ENCODE measurements at regions not wholly inside any gene's neighbourhood (a gene's known extent, or its start where the extent isn't known, plus 50 kb on each side); places are given as distances from the start of the nearest gene placed in this dataset.
"Not testable (repeated sequence)": the region's sequence is repeated elsewhere in the genome, so short reads cannot be mapped to it uniquely, and the experiment has no call there.

DNA sequence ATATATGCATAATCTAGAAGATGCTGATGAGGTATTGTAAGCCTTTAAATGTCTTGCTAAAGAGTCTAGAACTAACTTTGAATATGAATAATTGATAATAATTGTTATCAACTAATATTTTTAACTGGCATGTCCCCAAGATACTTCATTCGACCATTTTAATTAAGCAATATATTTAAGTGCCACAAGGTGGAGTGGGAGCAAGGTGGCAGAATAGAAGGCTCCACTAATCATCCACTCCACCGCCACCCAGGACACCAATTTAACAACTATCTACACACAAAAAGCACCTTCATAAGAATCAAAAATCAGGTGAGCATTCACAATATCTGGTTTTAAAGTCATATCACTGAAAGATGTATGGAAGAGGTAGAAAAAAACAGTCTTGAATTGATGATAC is 409.6 kb downstream of the SEC23A start:
- DNase-seq: no peak

DNA sequence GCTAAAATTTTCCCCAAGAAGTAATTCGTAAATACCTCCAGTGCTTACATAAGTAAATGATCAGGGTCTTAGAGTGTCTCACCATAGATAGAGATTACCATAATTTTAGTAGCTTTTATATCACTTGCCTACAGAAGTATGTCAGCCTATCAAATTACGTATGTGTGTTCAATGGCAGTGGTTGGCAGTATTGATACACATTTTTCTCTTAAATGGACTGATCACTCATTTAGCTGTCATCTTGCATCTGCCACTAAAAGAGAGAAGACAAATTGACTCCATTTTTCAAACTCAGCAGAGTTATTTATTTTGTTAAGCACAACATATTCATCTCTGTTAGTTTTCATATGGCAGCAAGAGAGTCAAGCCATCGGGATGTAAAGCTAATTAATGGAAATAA is 413.1 kb upstream of the CLEC14A start:
- DNase-seq: no peak

DNA sequence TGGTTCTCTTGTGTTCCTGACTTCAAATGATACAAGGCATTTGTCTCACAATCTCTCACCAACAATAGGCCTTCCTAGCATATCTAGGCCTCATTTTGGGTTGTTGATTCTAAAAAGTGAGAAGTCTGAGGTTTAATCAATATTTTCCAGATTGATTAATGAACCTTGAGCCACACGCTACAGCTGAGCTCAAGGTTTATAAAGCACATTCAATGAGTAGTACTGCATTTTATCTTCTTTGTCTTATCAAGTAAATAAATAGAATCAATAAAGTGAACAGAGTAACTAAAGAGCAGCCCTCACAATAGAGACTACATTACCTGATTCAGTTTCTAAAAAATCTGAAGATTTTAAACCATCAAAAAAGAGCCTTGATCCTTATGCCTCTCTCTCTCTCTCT is 407.5 kb upstream of the CLEC14A start:
- DNase-seq: no peak

DNA sequence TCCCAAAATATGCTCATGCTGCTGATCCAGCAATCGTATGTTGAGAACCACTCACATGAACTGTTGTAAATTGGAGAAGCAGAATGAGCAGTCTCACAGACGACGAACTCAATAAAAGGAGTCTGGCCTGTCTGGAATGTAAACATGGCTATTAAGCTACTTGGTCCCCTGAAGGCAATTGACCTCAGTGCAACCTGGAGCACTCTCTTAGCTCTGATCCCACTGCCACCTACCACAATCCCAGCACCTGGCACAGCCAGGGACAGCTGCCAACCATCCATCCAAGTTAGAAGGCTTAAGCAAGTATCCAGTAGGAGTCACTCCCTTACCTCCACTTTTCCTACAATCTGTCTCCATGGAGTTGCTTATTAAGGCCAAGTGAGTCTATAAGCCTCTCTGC is 406.9 kb upstream of the CLEC14A start:
- DNase-seq: no peak

DNA sequence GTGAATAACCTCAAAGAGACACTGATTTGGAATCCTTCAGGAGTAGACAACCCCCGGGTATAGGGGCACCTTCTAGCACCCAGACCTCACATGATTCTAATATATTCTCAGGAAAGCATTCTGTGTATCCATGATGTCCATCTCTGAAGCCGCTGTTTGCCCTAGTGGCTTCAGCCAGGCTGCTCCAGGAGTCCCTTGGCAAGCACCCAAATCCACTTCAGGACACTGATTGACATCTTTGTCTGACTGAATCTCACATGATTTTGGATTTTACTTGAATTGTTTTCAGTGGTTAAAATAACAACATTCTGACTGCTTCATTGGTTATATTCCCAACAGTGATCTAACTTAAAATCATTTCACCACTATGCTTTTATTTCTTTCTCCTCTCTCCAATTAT is 390.5 kb upstream of the CLEC14A start:
- DNase-seq: no peak

DNA sequence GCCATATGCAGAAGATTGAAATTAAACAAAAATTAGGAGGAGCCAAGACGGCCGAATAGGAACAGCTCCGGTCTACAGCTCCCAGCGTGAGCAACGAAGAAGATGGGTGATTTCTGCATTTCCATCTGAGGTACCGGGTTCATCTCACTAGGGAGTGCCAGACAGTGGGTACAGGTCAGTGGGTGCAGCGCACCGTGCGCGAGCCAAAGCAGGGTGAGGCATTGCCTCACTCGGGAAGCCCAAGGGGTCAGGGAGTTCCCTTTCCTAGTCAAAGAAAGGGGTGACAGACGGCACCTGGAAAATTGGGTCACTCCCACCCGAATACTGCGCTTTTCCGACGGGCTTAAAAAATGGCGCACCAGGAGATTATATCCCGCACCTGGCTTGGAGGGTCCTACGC is 379.0 kb upstream of the CLEC14A start:
- DNase-seq: not testable (repeated sequence)

DNA sequence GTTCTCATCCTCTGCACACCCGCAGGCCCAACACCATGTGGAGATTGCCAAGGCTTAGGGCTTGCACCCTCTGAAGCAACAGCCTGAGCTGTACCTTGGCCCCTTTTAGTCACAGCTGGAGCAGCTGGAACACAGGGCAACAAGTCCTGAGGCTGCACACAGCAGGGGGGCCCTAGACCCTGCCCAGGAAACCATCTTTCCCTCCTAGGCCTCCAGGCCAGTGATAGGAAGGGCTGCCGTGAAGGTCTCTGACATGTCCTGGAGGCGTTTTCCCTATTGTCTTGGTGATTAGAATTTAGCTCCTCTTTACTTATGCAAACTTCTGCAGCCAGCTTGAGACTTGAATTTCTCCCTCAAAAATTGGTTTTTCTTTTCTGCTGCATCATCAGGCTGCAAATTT is 373.5 kb upstream of the CLEC14A start:
- no peak for DNase-seq

DNA sequence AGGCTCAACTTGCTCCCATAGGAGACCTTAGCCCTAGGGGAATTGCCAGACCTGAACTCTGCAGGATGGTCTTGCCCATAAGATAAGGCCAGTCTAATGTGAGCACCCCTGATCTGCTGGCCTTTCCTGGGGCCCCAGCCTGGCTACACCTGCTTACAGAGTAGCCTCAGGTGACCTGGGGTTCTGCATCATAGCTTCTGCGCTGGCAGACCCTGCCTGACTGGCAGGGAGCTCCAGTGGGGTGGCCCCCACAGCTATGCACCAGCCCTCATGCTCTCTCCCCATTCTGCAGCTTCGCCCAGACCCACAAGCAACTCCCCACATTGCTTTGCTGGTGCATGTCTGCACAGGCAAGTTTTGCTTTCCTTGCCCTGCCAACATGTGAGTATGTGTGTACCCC is 371.3 kb upstream of the CLEC14A start:
- no peak for DNase-seq

DNA sequence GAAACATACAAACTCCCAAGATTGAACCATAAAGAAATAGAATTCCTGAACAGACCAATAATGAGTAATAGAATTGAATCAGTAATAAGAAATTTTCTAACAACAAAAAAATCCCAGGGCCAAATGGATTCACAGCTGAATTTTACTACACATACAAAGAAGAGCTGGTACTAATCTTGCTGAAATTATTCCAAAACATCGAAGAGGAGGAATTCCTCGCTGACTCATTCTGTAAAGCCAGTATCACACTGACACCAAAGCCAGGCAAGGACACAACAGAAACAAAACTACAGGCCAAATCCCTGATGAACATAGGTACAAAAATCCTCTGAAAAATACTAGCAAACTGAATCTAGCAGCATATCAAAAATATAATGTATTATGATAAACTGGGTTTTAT is 367.8 kb upstream of the CLEC14A start:
- no peak for DNase-seq

DNA sequence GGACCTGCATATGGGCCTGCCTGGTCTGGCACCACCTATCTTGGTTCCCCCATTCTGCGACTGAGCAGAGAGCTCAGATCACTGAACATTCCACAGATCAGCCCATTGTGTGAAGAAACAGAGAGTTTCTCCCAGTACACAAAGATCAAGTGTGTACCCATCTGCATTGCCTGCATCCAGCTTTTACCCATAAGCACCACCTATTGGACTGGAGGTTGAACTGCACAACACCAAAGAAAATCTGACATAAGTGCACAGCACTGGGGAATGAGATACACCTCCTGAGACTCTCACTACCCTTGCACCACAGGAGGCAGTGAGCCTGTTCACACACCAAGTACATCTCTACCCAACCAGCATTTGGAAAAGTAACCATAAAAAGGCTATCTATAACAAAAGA is 362.6 kb upstream of the CLEC14A start:
- no peak for DNase-seq

DNA sequence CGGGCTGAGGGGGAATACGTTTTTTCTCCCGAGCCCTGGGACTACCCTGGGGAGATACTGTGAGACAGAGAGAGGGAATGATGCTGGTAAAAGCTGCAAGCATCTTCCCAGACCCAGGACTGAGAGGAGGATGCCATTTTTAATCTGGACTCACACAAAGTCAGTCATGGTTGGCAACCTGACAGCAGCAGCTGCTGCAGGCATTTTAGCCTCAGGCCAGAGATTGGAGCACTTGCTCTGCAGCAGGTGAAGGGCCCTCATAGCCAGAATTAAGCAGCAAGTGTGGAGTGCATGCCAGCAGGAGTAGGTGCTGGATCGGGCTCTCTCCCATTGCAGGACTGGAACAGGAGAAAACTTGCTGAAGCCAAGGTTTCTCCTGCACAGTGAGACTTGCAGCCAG is 361.1 kb upstream of the CLEC14A start:
- DNase-seq: no peak

DNA sequence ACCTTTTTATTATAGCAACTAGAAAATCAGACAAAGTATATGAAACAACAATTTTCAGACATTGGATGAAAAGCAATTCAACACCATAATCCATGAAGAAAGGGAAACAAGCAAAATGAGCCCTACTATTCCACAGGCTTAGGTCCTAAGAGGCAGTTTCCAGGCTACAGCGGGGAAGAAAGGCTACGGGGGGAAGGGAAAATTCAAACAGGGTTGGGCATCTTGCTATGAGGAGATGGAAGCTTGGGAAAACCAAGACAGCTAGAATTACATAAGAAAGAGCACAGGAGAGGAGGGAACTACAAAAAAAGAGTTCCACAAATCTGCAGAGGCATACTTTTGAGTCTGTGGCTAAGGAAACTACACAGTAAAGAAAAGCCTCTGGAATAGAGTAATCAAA is 356.0 kb upstream of the CLEC14A start:
- no peak for DNase-seq

DNA sequence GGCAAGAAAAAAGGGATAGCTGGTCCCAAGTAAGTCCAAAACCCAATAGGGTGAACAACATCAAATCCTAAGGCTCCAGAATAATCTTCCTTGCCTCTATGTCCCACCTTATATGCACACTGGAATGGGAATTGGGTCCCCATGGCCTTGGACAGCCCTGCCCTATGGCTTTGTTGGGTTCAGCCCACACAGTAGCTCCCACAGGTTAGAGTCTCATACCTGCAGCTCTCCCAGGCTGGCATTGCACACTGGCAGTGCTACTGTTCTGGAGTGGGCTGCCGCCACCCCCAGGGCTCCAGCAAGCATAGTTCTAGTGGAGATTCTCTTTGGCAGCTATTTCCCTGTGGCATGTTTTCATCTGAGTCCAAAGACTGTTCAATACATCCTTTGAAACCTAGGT is 352.4 kb upstream of the CLEC14A start:
- no peak for DNase-seq

DNA sequence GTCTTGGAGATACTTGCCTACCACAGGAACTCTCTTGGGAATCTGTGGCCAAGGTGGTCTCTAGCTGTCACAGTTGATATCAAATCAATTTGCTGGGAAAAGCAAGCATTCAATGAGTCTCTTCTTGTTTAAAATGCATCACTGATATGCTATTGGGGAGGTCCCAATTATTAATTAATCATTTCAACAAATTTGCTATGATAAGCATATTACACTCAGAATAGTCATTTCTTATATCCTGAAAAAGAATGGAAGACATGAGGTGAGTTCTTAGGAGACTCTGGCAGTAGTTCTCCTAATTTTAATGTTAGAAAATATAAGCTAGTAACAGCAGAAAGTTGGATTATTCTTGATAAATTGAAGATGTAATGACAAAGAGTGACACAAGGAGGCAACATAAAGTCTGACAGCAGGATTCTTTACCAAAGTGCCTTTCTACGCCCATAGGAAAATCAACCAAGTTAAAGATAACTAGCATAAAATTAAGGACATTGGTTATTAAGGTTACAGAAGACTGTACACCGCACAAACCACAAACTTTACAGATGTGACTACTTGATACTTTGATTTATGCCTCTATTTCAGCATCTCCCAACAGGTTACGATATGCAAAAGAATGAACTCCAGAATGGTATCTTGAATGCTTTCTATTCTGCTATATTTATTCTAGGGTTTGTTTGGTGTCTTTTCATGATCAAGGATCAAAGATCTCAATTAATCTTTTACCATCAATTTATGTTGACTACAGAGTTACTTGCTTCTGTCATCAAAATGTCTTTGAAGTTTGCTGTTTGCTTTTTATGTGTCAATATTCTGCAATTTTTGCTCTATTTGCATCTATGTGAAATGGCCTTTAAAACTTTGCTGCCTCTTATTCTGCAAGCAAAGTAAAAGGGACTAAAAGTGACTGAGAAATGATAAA is 349.6 kb upstream of the CLEC14A start:
- DNase-seq: no peak

DNA sequence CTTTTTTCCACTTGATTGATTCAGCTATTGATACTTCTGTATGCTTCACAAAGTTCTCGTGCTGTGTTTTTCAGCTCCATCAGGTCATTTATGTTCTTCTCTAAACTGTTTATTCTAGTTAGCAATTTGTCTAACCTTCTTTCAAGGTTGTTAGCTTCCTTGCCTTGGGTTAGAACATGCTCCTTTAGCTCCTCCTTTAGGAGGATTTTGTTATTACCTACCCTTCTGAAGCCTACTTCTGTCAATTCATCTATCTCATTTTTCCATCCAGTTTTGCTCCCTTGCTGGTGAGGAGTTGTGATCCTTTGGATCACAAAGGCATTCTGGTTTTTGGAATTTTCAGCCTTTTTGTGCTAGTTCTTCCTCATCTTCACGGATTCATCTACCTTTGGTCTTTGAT is 344.7 kb upstream of the CLEC14A start:
- DNase-seq: not testable (repeated sequence)

DNA sequence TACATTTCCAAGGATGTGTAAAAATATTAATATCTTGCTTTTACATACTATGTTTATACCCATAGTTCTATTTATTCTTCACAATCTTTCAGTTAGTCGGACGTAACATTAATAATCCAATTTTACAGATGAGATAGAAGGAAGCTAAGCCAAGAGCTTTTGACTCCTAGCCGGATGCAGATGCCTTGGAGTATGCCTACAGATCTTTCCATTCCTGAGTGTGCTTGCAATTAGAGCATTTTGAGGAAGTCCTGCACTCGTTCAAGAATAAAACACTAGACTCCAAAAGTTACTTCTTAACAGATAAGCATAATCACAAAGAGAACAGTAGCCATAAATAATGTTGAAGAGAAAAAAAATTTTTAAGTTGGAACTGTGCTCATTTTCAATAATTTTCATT is 337.6 kb upstream of the CLEC14A start:
- DNase-seq: no peak

DNA sequence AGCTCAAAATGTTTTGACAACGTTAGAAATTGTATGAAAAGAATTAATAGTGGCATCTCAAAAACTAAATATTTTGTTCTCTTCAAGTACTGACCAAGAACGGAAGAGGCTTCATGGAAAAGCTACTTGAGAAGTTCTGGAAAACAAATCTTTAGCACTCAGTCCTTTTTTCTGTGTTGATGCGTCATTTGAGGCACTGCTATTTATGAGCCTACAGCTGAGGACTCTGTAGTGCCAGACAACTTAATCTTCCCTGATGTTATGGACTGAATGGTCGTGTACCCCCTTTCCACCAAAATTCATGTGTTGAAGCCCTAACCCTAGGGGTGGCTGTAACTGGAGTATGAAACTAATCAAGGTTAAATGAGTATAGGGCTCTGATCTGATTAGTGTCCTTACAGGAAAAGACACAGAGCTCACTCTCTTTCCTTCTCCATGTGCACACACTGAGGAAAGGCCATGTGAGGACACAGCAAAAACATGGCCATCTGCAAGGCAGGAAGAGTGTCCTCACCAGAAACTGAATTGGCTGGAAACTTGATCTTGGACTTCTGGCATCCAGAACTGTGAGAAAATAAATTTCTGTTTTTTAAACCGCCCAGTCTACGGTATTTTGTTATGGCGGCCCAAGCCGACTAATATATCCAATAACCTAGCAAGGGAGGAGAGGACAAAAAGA is 337.0 kb upstream of the CLEC14A start:
- no peak for DNase-seq

DNA sequence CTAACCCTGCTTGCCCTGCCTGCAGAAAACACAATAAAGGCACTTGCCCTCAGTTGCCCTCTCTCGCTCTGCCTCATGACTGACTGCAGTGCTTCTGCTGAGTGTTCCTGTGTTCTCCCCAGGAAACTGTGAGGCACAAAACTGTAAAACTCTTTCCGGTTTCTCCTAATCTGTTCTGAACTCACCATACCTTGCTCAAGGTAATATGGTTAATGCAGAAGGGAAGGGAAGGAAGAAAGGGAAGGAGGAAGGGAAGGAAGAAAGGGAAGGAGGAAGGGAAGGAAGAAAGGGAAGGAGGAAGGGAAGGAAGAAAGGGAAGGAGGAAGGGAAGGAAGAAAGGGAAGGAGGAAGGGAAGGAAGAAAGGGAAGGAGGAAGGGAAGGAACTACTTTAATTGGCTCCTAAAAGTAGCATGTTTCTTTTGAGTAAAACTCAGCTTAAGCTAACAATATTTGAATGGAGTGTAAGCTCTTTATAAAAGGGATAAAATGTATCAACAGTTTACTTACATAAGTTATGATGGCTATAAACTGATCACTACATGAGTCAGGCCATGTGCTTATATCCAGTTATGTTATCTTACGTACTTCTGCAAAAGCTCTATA is 334.0 kb upstream of the CLEC14A start:
- DNase-seq: no peak

DNA sequence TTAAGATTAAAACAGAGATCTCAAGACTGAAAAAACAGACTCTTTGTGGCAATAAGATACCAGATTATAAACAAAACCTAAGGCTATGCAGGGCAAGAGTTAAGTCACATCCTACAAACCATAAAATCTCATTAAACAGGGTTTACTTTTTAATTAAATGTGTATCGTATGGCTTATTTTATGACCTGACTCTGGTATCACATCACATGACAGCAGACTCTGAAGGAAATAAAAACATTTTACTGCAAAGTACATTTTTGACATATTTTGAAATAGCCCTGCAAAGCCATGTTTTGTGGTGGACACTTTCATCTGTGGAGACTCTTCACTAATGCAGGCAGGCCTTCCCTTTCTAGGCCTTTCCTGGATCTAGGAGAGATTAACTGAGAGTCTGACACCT is 327.6 kb upstream of the CLEC14A start:
- DNase-seq: no peak

DNA sequence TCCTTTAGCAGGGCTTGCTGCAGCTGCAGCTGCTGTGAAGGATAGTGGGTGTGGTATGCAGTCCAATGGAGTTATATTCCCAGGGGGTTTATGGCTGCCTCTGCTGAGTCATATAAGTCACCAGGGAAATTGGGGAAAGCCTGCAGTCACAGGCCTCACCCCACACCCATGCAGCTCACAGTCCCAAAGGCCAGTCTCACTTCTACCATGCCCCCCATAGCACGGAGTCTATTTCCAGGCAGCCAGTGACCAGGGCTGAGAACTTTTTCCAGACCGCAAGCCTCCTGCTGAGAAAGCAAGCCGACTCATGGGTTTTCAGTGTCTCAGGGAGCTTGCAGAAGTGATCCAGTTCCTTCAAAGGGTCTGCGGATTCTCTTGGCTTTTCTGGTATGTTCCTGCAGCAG is 322.4 kb upstream of the CLEC14A start:
- DNase-seq: no peak

DNA sequence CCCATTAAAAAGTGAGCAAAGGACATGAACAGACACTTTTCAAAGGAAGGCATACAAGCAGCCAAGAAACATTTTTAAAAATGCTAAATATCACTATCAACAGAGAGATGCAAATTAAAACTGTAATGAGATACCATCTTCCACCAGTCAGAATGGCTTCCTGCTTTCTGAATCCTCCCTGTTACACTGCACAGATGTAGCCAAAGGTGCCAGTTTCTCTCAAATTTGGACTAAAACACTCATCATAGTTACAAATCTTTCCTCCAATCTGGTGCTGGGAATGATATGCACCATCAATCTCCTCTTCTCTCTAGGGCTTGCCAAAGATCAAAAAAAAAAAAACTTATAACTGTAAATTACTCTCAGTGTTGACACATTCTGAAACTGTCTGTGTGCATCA is 311.8 kb upstream of the CLEC14A start:
- DNase-seq: no peak

DNA sequence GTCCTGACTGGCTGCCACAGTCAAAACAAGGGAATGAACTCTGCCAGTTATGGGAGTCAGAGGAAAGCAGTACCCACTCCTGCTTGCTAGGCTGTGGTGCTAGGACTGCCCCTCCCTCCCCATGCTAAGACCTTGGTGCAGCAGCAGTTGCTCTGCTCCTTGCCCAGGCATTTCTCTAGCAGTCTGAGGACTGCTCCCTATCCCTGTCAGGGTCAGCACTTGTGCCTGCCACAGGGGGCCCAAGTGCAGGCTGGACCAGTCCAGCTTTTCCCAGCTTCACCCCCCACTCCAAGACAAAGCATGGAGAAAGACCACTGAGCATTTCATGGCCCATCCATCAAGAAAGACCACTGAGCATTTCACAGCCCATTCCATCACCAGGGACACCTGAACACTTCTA is 305.8 kb upstream of the CLEC14A start:
- no peak for DNase-seq

DNA sequence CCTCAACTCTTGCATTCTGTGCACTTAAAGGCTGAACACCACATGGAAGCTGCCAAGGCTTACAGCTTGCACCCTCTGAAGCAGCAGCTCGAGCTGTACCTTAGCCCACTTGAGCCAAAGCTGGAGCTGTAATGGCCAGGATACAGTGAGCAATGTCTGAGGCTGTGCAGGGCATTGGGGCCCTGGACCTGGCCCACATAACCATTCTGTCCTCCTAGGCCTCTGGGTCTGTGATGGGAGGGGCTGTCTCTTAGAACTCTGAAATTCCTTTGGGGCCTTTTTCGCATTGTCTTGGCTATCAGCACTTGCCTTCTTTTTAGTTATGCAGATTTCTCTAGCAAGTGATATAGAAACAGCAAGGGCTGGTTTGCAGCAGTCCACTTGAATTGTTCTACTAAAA is 303.8 kb upstream of the CLEC14A start:
- no peak for DNase-seq

DNA sequence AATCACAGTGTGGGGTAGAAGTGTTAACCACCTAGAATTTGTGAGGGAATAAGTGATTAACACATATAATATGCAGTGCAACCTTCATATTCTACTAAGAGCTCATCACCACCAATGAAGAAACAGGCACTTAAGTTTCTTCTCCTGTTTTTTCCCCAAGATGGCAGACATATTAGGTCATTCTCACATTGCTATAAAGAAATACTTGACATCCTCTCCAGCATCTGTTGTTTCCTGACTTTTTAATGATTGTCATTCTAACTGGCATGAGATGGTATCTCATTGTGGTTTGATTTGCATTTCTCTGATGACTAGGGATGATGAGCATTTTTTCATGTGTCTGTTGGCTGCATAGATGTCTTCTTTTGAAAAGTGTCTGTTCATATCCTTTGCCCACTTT is 301.5 kb upstream of the CLEC14A start:
- not testable (repeated sequence) for DNase-seq

All from T-helper 9 cell (primary cell).